MV-4-11 (cell line): ENCODE measurements at regions not wholly inside any gene's neighbourhood (a gene's known extent, or its start where the extent isn't known, plus 50 kb on each side); places are given as distances from the start of the nearest gene placed in this dataset.

Source experiments
- DNase-seq: peaks from one replicate; lab custom pipeline; 2025; lab: John Stamatoyannopoulos, UW

DNA sequence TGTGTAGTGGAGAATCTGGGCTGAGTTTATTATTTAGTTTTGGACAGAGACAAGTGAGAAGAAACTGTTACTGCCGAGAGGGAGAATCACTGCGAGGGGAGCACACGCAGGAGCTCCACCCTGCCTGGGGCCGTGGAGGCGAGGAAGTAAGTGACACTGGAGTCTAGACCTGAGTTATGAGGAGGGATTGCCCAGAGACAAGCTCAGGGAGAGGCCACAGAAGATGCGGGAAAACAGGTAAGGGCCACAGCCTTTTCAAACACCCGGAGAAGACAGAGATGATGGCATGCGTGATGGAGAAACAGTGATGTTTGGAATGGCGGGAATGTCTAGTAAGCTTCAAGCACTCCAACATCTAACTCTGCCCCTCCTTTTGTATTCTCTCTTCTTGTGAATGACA, 84.1 kb downstream of the TNFSF11 start:
- DNase-seq: no peak

- DNase-seq: no peak
Measured at GRCh38 chr13:42660333-42660965, 86.5 kb downstream of the TNFSF11 start.

DNA sequence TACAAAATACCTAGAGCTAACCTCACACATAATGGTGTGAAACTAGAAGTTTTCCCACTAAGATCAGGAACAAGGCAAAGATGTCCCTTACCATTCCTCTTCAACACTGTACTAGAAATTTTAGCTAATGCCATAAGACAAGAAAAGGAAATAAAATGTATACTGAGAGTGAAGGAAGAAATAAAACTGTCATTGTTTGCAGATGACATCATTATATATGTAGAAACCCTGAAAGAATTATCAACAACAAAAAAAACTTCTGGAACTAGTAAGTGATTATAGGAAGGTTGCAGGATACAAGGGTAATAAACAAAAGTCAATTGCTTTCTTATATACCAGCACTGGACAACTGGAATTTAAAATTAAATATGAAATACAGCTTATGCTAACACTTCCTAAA, 93.7 kb downstream of the TNFSF11 start:
- no peak for DNase-seq

DNA sequence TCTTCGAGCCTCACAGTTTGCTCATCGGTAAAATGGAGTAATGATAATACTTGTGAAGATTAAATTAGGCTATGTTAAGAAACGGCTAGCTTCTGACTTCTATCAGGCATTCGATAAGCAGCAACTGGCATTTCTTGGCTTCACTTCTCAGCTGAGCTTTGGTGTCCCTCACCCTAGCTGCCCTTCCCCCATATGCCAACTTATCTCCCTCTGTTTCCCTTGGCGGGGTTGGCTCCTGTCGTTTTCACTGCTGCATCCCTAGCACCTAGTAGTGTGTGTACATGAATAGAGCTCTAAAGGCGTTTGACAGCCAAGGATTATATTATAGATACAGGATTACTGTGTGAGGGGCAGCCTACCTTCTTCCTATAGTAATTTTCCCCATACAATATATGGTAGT, 97.5 kb downstream of the TNFSF11 start:
- DNase-seq: no peak

- DNase-seq: no peak
Measured at GRCh38 chr13:42673677-42674076, 99.7 kb downstream of the TNFSF11 start.

DNA sequence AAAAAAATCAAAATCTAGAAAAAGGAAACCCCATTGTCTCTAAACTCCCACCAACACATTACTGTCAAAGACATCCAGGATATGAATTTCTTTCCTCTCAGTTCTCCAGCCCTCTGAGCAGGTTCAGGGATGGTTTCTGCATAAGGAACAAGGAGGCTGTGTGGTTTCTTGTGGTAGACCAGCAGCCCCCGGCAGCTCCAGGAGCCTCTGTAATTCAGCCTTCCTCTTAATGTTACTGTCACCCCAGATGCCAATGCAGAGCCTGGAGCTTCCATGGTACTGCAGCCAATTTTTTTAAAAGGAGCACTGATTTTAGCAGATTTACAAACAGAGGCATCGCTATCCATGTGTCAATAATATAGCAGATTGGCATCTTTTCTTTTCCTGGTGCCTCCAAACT, 100.6 kb upstream of the FAM216B start:
- DNase-seq: no peak

DNA sequence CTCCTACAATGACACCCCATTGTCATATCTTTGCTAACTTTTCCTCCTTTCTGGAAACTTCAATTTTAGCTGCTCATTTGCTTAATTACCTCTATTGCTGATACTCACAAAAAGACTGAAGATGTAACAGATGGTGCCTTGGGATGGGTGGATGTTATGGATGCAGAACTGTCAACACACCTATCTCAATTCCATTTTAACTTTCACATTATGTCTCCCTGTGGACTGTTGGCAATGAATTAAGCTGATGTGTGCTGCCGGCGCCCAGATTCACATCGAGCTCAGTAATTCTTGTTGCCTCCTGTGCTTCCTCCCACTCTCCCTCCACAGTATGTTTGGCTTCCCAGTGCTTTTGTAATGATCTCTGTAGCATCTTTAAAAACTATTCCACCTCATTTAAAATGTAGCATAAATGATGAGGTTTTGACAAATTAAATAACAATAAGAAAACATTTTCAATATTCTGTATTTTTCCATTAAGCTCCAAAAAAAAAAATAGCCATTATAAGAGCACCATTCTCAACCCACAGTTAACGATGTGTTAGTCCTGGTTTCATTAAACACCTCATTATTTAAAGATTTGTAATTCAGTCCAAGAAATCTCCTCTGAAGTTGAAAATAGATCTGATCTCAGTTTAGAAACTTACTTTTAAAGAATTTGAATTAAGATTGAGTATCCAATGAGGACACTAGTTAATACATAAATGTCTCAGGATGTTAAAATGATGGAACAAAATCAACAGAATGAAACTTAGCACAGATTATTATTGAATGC, 99.9 kb upstream of the FAM216B start:
- DNase-seq: no peak

GRCh38 chr13:42684226-42684625, 97.2 kb upstream of the FAM216B start:
- no peak for DNase-seq

DNA sequence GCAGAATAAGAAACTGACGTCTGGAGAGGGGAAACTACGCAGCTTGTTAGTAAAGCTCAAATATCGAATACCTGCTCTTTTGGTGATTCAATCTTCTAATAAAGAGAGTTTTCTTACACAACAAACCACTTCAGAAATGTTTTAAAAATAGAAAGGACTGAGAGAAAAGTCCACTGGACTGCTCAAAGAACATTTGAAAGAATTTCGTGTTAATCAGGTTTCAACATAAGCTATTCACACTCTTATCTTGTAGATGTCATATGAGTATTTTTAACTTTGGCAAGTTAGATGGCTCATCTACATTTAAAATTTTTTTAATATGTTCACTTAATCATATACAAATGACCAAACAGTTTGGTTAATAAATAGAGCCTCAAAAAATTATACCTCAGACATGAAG, 95.6 kb upstream of the FAM216B start:
- no peak for DNase-seq

DNA sequence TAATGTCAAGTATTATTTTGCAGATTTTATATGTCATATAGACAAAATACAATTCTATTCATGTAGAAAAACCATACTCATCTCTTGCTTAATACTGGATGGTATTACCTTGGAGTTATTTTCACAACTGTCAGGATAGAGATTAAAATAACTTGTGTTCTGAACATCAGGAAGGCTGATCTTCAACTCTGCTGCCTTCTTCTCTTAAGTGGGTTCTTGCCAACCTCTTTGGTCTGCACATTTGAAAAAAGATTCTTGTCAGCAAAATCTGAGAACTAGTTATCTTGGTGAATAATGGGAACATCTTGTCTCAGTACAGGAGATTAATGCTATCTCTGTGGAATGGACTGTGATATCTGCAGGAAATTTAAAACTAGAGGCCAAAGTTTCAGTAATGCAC, 95.2 kb upstream of the FAM216B start:
- DNase-seq: no peak

DNA sequence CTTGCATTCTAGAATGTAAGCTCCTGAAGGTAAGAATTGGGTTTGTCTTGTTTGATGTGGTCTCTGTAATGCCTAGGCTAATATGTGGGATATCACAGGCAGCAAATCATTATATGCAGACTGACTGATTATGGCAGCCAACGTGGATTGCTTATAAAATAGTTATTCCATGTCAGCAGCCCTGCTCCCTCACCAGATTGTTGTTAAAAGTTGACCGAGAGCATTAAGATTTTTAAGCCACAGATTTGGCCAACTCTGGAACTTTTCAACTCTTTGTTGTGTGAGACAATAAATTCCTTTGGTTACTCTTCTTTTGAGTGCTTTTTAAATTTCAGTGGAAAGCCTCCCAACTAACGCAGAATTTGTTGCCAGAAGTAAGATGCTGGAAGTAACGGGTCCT, 92.6 kb upstream of the FAM216B start:
- no peak for DNase-seq

GRCh38 chr13:42696191-42696590, 85.2 kb upstream of the FAM216B start:
- no peak for DNase-seq

DNA sequence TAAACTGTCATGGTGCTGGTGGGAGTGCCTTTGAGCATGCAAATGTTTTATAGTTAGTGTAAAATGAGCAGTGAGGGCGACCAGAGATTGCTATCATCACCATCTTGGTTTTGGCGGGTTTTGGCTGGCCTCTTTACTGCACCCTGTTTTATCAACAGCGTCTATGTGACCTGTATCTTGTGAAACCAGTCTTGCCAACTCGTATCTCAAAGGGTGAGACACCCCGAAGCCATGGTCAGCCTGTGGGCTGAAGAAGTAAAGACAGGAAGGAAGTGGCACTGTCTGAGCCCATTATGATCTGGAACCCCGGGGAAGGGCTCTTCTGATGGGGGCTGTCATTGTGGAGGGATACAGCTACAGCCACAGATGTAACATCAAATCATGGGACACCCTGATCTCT, 81.5 kb upstream of the FAM216B start:
- DNase-seq: no peak

DNA sequence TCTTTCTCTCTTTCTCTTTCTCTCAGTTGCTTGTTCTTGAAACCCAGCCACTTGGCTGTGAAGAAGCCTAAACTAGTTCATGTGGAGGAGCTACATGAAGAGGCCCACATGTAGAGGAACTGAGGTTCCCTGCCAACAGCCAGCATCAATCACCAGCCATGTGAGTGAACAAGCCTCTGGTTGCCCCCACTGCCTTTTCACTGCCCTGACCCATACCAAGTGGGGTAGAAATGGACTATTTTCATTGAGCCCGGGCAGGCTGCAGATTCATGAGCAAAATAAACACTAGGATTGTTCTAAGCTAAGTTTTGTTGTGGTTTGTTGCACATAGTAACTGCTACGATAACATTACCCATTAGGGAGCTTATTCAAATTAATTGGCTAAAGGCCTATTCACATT, 78.7 kb upstream of the FAM216B start:
- DNase-seq: no peak

- DNase-seq: no peak
Measured at GRCh38 chr13:42703740-42704139, 77.6 kb upstream of the FAM216B start.

- no peak for DNase-seq
Measured at GRCh38 chr13:42706286-42706685, 75.1 kb upstream of the FAM216B start.

DNA sequence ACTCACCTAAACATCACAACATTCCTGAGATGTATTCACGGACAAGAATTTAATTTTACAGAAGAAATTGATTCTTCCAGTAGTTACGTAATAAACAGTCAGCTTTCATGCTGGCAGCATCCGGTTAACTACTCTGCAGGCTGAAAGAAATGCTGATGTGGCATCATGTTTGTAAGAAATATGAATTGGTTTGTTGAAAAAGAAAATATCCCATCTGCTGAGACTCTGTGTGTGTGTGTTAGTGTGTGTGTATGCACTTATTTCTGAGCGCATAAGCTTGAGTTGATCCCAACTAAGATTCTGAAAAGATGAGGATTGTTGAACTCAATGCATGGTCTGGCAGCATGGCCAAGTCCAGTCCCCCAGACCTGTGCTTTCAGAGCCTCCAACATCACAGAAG, 74.3 kb upstream of the FAM216B start:
- no peak for DNase-seq

GRCh38 chr13:42707586-42707985, 73.8 kb upstream of the FAM216B start:
- DNase-seq: no peak

GRCh38 chr13:42708391-42708790, 73.0 kb upstream of the FAM216B start:
- no peak for DNase-seq

GRCh38 chr13:42709276-42709675, 72.1 kb upstream of the FAM216B start:
- DNase-seq: no peak

DNA sequence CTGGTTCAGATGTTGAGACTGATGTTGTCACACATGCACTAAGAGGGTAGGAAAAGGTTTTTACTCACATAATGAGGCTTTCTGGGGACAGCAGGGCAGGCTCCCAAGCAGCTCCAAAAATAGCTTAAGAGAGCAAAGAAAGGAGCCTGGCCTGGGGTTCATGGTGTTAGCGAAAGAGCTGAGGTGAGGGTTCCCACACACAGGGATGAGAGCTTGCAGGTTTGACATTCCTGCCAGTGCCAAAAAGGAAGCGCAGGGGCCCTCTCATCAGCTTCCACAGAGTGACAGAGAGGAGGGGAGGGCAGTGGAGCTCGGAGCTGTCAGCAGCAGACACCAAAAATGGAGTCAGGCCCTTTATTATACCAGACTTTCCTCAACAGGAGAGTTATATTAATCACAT, 65.5 kb upstream of the FAM216B start:
- no peak for DNase-seq

GRCh38 chr13:42717176-42717575, 64.2 kb upstream of the FAM216B start:
- no peak for DNase-seq

- DNase-seq: peak; percentile 99
Measured at GRCh38 chr13:42720113-42720857, 61.1 kb upstream of the FAM216B start.
